ENCODE measurements at regions not wholly inside any gene's neighbourhood (a gene's known extent, or its start where the extent isn't known, plus 50 kb on each side); places are given as distances from the start of the nearest gene placed in this dataset.
"Not testable (repeated sequence)": the region's sequence is repeated elsewhere in the genome, so short reads cannot be mapped to it uniquely, and the experiment has no call there.

GRCh38 chr2:194514281-194514680, 1142.7 kb upstream of the SLC39A10 start:
- no peak for DNase-seq (ENCODE audit: low spot score)

GRCh38 chr2:194511070-194511469, 1146.0 kb upstream of the SLC39A10 start:
- DNase-seq (ENCODE audit: low spot score), result not testable (repeated sequence)

GRCh38 chr2:194504876-194505275, 1152.2 kb upstream of the SLC39A10 start:
- not testable (repeated sequence) for DNase-seq (ENCODE audit: low spot score)

GRCh38 chr2:194495046-194495445, 1162.0 kb upstream of the SLC39A10 start:
- DNase-seq (ENCODE audit: low spot score), result no peak

- no peak for DNase-seq (ENCODE audit: low spot score)
Measured at GRCh38 chr2:194494401-194494800, 1162.6 kb upstream of the SLC39A10 start.

- no peak for DNase-seq (ENCODE audit: low spot score)
Measured at GRCh38 chr2:194491409-194492115, 1165.5 kb upstream of the SLC39A10 start.

GRCh38 chr2:194486326-194486725, 1170.7 kb upstream of the SLC39A10 start:
- no peak for DNase-seq (ENCODE audit: low spot score)

GRCh38 chr2:194483041-194483440, 1174.0 kb upstream of the SLC39A10 start:
- no peak for DNase-seq (ENCODE audit: low spot score)

- no peak for DNase-seq (ENCODE audit: low spot score)
Measured at GRCh38 chr2:194465641-194466040, 1191.4 kb upstream of the SLC39A10 start.

GRCh38 chr2:194464964-194465638, 1191.9 kb upstream of the SLC39A10 start:
- no peak for DNase-seq (ENCODE audit: low spot score)

- DNase-seq (ENCODE audit: low spot score), result not testable (repeated sequence)
Measured at GRCh38 chr2:194462883-194463282, 1194.1 kb upstream of the SLC39A10 start.

GRCh38 chr2:194455358-194455757, 1201.7 kb upstream of the SLC39A10 start:
- DNase-seq (ENCODE audit: low spot score), result no peak

GRCh38 chr2:194452504-194452903, 1204.5 kb upstream of the SLC39A10 start:
- DNase-seq (ENCODE audit: low spot score), result no peak

GRCh38 chr2:194445226-194445625, 1211.8 kb upstream of the SLC39A10 start:
- DNase-seq (ENCODE audit: low spot score), result no peak

- no peak for DNase-seq (ENCODE audit: low spot score)
Measured at GRCh38 chr2:194443926-194444325, 1213.1 kb upstream of the SLC39A10 start.

GRCh38 chr2:194424683-194425209, 1232.3 kb upstream of the SLC39A10 start:
- DNase-seq (ENCODE audit: low spot score), result no peak

GRCh38 chr2:194411221-194411620, 1245.8 kb upstream of the SLC39A10 start:
- no peak for DNase-seq (ENCODE audit: low spot score)

GRCh38 chr2:194395818-194396217, 1261.2 kb upstream of the SLC39A10 start:
- no peak for DNase-seq (ENCODE audit: low spot score)

GRCh38 chr2:194385376-194385775, 1271.7 kb upstream of the SLC39A10 start:
- no peak for DNase-seq (ENCODE audit: low spot score)

GRCh38 chr2:194383401-194383800, 1273.6 kb upstream of the SLC39A10 start:
- no peak for DNase-seq (ENCODE audit: low spot score)

GRCh38 chr2:194382221-194382620, 1274.8 kb upstream of the SLC39A10 start:
- DNase-seq (ENCODE audit: low spot score), result no peak

- no peak for DNase-seq (ENCODE audit: low spot score)
Measured at GRCh38 chr2:194380011-194380410, 1277.0 kb upstream of the SLC39A10 start.

GRCh38 chr2:194367390-194367789, 1289.6 kb upstream of the SLC39A10 start:
- not testable (repeated sequence) for DNase-seq (ENCODE audit: low spot score)

All from germinal center (tissue), 1 donor.